Astrocyte of the cerebellum (primary cell): ENCODE measurements at regions not wholly inside any gene's neighbourhood (a gene's known extent, or its start where the extent isn't known, plus 50 kb on each side); places are given as distances from the start of the nearest gene placed in this dataset.

Source experiments
- DNase-seq: peaks from one replicate; pipeline ENCODE4 v3.0.0-alpha.2; 2011; ENCODE audit warnings: low read depth
- H3K4me3 ChIP-seq: 2 replicates; pipeline ENCODE4 v1.5.1; 2011; ENCODE audit warnings: mild to moderate bottlenecking, low read depth, low read length, moderate library complexity
- CTCF ChIP-seq: IDR thresholded peaks from 2 replicates; pipeline ENCODE4 v1.5.1; 2012; ENCODE audit warnings: low read length, low read depth, moderate library complexity, mild to moderate bottlenecking; ENCODE audit errors: missing control alignments
- in situ Hi-C: cut with HindIII; loops from 2 replicates; pipeline ENCODE4 v1.10.0; 2017; ENCODE audit warnings: low sequenced_read_pairs

DNA sequence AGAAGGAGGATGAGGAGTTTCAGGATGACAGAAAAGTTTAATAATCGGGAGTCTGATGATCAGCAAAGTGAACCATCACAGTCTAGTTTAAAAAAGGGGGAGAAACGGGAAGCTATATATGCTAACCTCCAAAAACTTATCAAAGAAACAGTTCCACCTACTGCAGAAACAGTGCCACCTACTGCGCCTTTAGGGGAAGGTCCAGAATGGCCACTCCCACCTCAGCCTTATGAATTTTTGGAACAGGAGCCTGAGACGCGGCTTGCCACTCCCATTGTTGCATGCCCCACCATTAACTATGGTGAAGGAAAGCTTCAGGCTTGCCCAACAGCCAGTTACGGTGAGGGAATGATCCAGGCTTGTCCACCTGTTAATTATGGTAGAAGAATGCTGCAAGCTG, 929.0 kb downstream of the SLITRK6 start:
- TF ChIP-seq CTCF = no peak
- H3K4me3 ChIP-seq = no peak overlapping the region
- in situ Hi-C loops = no loop called here
- DNase-seq = no peak

GRCh38 chr13:84867246-84867645, 932.0 kb downstream of the SLITRK6 start:
- H3K4me3 ChIP-seq = no peak overlapping the region
- DNase-seq = no peak
- in situ Hi-C loops = no loop called here
- TF ChIP-seq CTCF = no peak

DNA sequence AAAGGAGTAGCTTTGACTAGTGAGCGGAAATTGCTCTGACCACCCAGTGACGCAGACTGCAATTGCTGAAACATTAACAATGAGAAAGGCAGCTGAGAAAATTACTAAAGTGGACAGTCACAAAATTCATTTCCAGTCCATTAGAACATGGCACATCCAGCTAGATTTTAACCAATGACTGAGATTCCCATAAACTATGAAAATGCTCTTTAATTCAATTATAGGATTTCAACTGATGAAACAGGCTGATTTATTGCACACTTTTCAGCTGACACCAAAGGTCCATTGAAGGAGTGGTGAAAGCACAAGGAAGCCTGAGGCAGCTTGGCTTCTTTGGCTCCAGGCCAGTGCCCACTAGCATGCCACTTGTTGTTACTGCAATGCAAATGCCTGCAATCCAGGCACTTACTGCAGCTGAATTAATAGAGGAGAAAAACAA, 933.4 kb downstream of the SLITRK6 start:
- TF ChIP-seq CTCF = no peak

DNA sequence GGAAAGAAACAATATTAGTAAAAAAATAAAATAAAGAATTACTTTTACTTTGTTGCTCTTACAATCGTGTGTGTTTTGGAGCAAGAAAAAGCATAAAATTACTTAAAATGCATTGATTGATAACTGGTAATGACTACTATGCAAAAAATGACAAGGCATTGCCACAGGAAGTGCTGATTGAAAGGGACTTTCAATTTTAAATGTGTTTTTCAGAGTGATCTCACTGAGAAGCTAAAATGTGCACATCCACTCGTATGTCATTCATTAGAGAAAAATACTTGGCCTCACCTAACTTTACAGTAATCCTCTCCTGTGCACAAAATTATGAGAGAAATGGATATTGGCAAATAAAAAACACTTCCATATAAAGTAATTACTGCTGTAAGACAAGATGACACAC, 934.9 kb downstream of the SLITRK6 start:
- in situ Hi-C loops = no loop called here
- TF ChIP-seq CTCF = no peak
- no peak for DNase-seq

More for the DNA sequence above, 933.4 kb downstream of the SLITRK6 start:
- DNase-seq = peak; percentile 37
- H3K4me3 ChIP-seq = no peak overlapping the region
- in situ Hi-C loops = no loop called here

GRCh38 chr13:84847107-84847506, 952.1 kb downstream of the SLITRK6 start:
- H3K4me3 ChIP-seq = no peak overlapping the region
- DNase-seq = no peak
- TF ChIP-seq CTCF = no peak
- in situ Hi-C loops = no loop called here

More for the DNA sequence above, 934.9 kb downstream of the SLITRK6 start:
- H3K4me3 ChIP-seq = no peak overlapping the region

- H3K4me3 ChIP-seq = no peak overlapping the region
- DNase-seq = no peak
- TF ChIP-seq CTCF = no peak
- in situ Hi-C loops = no loop called here
These were observed 953.2 kb downstream of the SLITRK6 start for GRCh38 chr13:84845907-84846619.

DNA sequence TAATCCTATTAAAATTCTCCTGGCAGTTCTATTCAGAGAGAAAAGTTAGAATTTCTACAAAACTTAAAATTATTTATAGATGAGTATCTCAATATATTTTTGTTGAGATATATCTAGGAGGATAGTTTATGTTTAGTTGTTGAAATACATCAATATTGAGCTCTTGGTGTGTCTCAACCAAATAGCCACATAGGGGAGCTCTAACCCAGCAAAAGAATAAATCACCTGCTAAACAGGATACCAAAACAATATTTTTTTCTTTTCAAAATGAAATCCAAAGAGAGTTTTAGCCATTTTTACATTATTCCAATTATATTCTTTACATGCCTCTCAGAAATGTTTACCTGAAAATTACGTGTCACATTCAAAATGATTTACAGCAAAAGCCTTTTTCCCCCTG, 954.7 kb downstream of the SLITRK6 start:
- TF ChIP-seq CTCF = peak; percentile 27
- no peak overlapping the region for H3K4me3 ChIP-seq
- DNase-seq = peak; percentile 8
- in situ Hi-C loops = no loop called here
